ENCODE measurements at regions not wholly inside any gene's neighbourhood (a gene's known extent, or its start where the extent isn't known, plus 50 kb on each side); places are given as distances from the start of the nearest gene placed in this dataset.
A peak's percentile ranks its signal among the peaks of the same experiment; 100 is the strongest.

- in situ Hi-C loops (cut with MboI; ENCODE audit: low pct_unique_long_range_greater_than_20kb in 2 of 9, low sequenced_read_pairs in 9 of 9, unreplicated experiment in 9 of 9) = no loop called here
- Histone ChIP-seq H3K27ac (no peak overlapping the region), H3K4me3 (no peak overlapping the region), H3K4me1 (replicated peaks in 1 of 2) (no peaks in the 10 kb centered on the region)
- WGBS, 10 experiments = 0 to 90% (median 63%) methylated on average over 1 to 3 of the region's 3 CpGs; no CpG with 5 or more reads in 2 of the 10 experiments
- no peak for ATAC-seq (replicated peaks in 6 of 8)
Observed at GRCh38 chr7:88523645-88524044, 217.0 kb upstream of the STEAP4 start.

GRCh38 chr7:88522771-88523293 is 216.1 kb upstream of the STEAP4 start:
- Histone ChIP-seq H3K27ac (no peak overlapping the region), H3K4me1 (replicated peaks in 1 of 2) (no peaks in the 10 kb centered on the region), H3K4me3 (no peak overlapping the region)
- in situ Hi-C loops (cut with MboI; ENCODE audit: low pct_unique_long_range_greater_than_20kb in 2 of 9, low sequenced_read_pairs in 9 of 9, unreplicated experiment in 9 of 9) = no loop called here
- no peak for ATAC-seq (replicated peaks in 6 of 8)
- WGBS, 10 experiments = 0 to 86% (median 60%) methylated on average over 1 to 2 of the region's 2 CpGs; no CpG with 5 or more reads in 3 of the 10 experiments

GRCh38 chr7:88516429-88516828 is 209.7 kb upstream of the STEAP4 start:
- no peak for ATAC-seq (replicated peaks in 6 of 8)
- no peak overlapping the region for H3K27ac ChIP-seq
- WGBS, 10 experiments = 25 to 100% (median 89%) methylated on average over 1 of the region's 1 CpG; no CpG with 5 or more reads in 5 of the 10 experiments
- no peak overlapping the region for H3K4me3 ChIP-seq
- H3K4me1 ChIP-seq (replicated peaks in 1 of 2) = no peaks in the 10 kb centered on the region
- in situ Hi-C loops (cut with MboI; ENCODE audit: low pct_unique_long_range_greater_than_20kb in 2 of 9, low sequenced_read_pairs in 9 of 9, unreplicated experiment in 9 of 9) = no loop called here

GRCh38 chr7:88515301-88515700 is 208.6 kb upstream of the STEAP4 start:
- Histone ChIP-seq H3K27ac (no peak overlapping the region), H3K4me1 (replicated peaks in 1 of 2) (no peaks in the 10 kb centered on the region), H3K4me3 (no peak overlapping the region)
- ATAC-seq (replicated peaks in 6 of 8) = no peak
- WGBS, 10 experiments = 0 to 100% (median 33%) methylated on average over 1 of the region's 1 CpG; no CpG with 5 or more reads in 4 of the 10 experiments
- in situ Hi-C loops (cut with MboI; ENCODE audit: low pct_unique_long_range_greater_than_20kb in 2 of 9, low sequenced_read_pairs in 9 of 9, unreplicated experiment in 9 of 9) = no loop called here

- Histone ChIP-seq H3K4me3 (no peak overlapping the region), H3K4me1 (replicated peaks in 1 of 2) (no peaks in the 10 kb centered on the region), H3K27ac (no peak overlapping the region)
- ATAC-seq (replicated peaks in 6 of 8) = no peak
- in situ Hi-C loops (cut with MboI; ENCODE audit: low pct_unique_long_range_greater_than_20kb in 2 of 9, low sequenced_read_pairs in 9 of 9, unreplicated experiment in 9 of 9) = no loop called here
Observed at GRCh38 chr7:88509341-88509740, 202.6 kb upstream of the STEAP4 start.

- Histone ChIP-seq H3K4me3 (no peak overlapping the region), H3K4me1 (replicated peaks in 1 of 2) (peaks cover 0 to 18% of the 10 kb centered on the region in 2 donors), H3K27ac (no peak overlapping the region)
- in situ Hi-C loops (cut with MboI; ENCODE audit: low pct_unique_long_range_greater_than_20kb in 2 of 9, low sequenced_read_pairs in 9 of 9, unreplicated experiment in 9 of 9) = no loop called here
- WGBS, 10 experiments = 0 to 100% (median 51%) methylated on average over 1 to 6 of the region's 6 CpGs; no CpG with 5 or more reads in 2 of the 10 experiments
- ATAC-seq (replicated peaks in 6 of 8) = peak in 7 of 8 experiments; percentile 32 to 95 (median 81)
Observed at GRCh38 chr7:88500131-88500530, 193.4 kb upstream of the STEAP4 start.

- peaks cover 2 to 27% of the 10 kb centered on the region in 2 donors for H3K4me1 ChIP-seq (replicated peaks in 1 of 2)
- H3K27ac ChIP-seq = no peak overlapping the region
- in situ Hi-C loops (cut with MboI; ENCODE audit: low pct_unique_long_range_greater_than_20kb in 2 of 9, low sequenced_read_pairs in 9 of 9, unreplicated experiment in 9 of 9) = no loop called here
- peak in 6 of 8 experiments; percentile 23 to 58 (median 43) for ATAC-seq (replicated peaks in 6 of 8)
- 0 to 83% (median 54%) methylated on average over 5 to 8 of the region's 8 CpGs for WGBS, 10 experiments
- no peak overlapping the region for H3K4me3 ChIP-seq
Observed at GRCh38 chr7:88495881-88496725, 189.4 kb upstream of the STEAP4 start.

GRCh38 chr7:88492153-88492552 is 185.5 kb upstream of the STEAP4 start:
- Histone ChIP-seq H3K4me3 (no peak overlapping the region), H3K4me1 (replicated peaks in 1 of 2) (peaks cover 2 to 26% of the 10 kb centered on the region in 2 donors), H3K27ac (no peak overlapping the region)
- peak in 5 of 8 experiments; percentile 47 to 78 (median 65) for ATAC-seq (replicated peaks in 6 of 8)
- in situ Hi-C loops (cut with MboI; ENCODE audit: low pct_unique_long_range_greater_than_20kb in 2 of 9, low sequenced_read_pairs in 9 of 9, unreplicated experiment in 9 of 9) = no loop called here

- 0 to 40% (median 13%) methylated on average over 1 to 3 of the region's 3 CpGs; no CpG with 5 or more reads in 3 of the 10 experiments for WGBS, 10 experiments
- peaks cover 2 to 15% of the 10 kb centered on the region in 2 donors for H3K4me1 ChIP-seq (replicated peaks in 1 of 2)
Observed at GRCh38 chr7:88490874-88491273, 184.2 kb upstream of the STEAP4 start.

GRCh38 chr7:88490161-88490560 is 183.5 kb upstream of the STEAP4 start:
- no peak for ATAC-seq (replicated peaks in 6 of 8)

More at GRCh38 chr7:88490874-88491273, 184.2 kb upstream of the STEAP4 start:
- Histone ChIP-seq H3K27ac (no peak overlapping the region), H3K4me3 (no peak overlapping the region)
- in situ Hi-C loops (cut with MboI; ENCODE audit: low pct_unique_long_range_greater_than_20kb in 2 of 9, low sequenced_read_pairs in 9 of 9, unreplicated experiment in 9 of 9) = no loop called here
- peak in 3 of 8 experiments; percentile 51 to 70 (median 64) for ATAC-seq (replicated peaks in 6 of 8)

GRCh38 chr7:88485821-88486220 is 179.1 kb upstream of the STEAP4 start:
- no peak for ATAC-seq (replicated peaks in 6 of 8)

More at GRCh38 chr7:88490161-88490560, 183.5 kb upstream of the STEAP4 start:
- 0 to 100% (median 92%) methylated on average over 1 to 5 of the region's 5 CpGs; no CpG with 5 or more reads in 3 of the 10 experiments for WGBS, 10 experiments
- Histone ChIP-seq H3K4me1 (replicated peaks in 1 of 2) (peaks cover 2 to 12% of the 10 kb centered on the region in 2 donors), H3K4me3 (no peak overlapping the region), H3K27ac (no peak overlapping the region)
- in situ Hi-C loops (cut with MboI; ENCODE audit: low pct_unique_long_range_greater_than_20kb in 2 of 9, low sequenced_read_pairs in 9 of 9, unreplicated experiment in 9 of 9) = no loop called here

GRCh38 chr7:88484551-88484950 is 177.9 kb upstream of the STEAP4 start:
- ATAC-seq (replicated peaks in 6 of 8) = peak in 2 of 8 experiments; percentile 73 to 77
- Histone ChIP-seq H3K4me3 (no peak overlapping the region), H3K4me1 (replicated peaks in 1 of 2) (no peaks in the 10 kb centered on the region), H3K27ac (no peak overlapping the region)
- 10 to 96% (median 67%) methylated on average over 1 to 3 of the region's 3 CpGs for WGBS, 10 experiments
- in situ Hi-C loops (cut with MboI; ENCODE audit: low pct_unique_long_range_greater_than_20kb in 2 of 9, low sequenced_read_pairs in 9 of 9, unreplicated experiment in 9 of 9) = no loop called here

More at GRCh38 chr7:88485821-88486220, 179.1 kb upstream of the STEAP4 start:
- in situ Hi-C loops (cut with MboI; ENCODE audit: low pct_unique_long_range_greater_than_20kb in 2 of 9, low sequenced_read_pairs in 9 of 9, unreplicated experiment in 9 of 9) = no loop called here
- H3K4me1 ChIP-seq (replicated peaks in 1 of 2) = peaks cover 0 to under 1% of the 10 kb centered on the region in 2 donors
- 0 to 100% (median 46%) methylated on average over 1 to 2 of the region's 2 CpGs; no CpG with 5 or more reads in 2 of the 10 experiments for WGBS, 10 experiments
- H3K4me3 ChIP-seq = no peak overlapping the region
- H3K27ac ChIP-seq = no peak overlapping the region

GRCh38 chr7:88480896-88481295 is 174.2 kb upstream of the STEAP4 start:
- peak in 1 of 8 experiments; percentile 16 for ATAC-seq (replicated peaks in 6 of 8)
- in situ Hi-C loops (cut with MboI; ENCODE audit: low pct_unique_long_range_greater_than_20kb in 2 of 9, low sequenced_read_pairs in 9 of 9, unreplicated experiment in 9 of 9) = no loop called here
- no peak overlapping the region for H3K27ac ChIP-seq

More at GRCh38 chr7:88480896-88481295, 174.2 kb upstream of the STEAP4 start:
- Histone ChIP-seq H3K4me3 (no peak overlapping the region), H3K4me1 (replicated peaks in 1 of 2) (no peaks in the 10 kb centered on the region)

All from motor neuron (in vitro differentiated cells).